Astrocyte (in vitro differentiated cells and primary cell): ENCODE measurements at regions not wholly inside any gene's neighbourhood (a gene's known extent, or its start where the extent isn't known, plus 50 kb on each side); places are given as distances from the start of the nearest gene placed in this dataset.

Experiments
- EZH2 ChIP-seq: IDR thresholded peaks from 2 replicates; pipeline ENCODE4 v1.6.1; 2012; ENCODE audit warnings: mild to moderate bottlenecking, low read length, inconsistent platforms; ENCODE audit not compliant: insufficient read depth
- TF ChIP-seq, protein P1 (sequence below): IDR thresholded peaks from 2 replicates; pipeline ENCODE4 v1.5.1; 2011; ENCODE audit warnings: low read depth, mild to moderate bottlenecking, inconsistent platforms, low read length, moderate library complexity; ENCODE audit not compliant: insufficient read depth

DNA sequence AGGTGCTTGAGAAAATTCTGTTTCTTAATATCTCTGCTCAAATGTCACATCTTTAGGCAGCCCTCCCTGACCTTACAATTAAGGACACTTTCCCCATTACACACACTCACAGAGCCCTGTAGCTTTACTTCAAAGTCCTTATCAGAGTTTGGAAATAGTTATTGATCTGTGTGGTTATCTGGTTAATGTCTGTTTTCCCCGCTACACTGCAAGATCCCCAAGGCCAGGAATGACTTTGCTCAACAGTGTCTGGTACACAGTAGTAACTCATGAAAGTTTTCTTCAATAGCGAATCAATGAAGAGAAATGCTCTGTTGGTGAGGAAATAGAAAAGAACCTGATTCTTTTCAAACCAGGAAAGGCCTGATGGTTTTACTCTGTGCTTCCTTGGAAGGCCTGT lies 554.4 kb downstream of the REEP3 start:
- TF ChIP-seq, protein P1, sequence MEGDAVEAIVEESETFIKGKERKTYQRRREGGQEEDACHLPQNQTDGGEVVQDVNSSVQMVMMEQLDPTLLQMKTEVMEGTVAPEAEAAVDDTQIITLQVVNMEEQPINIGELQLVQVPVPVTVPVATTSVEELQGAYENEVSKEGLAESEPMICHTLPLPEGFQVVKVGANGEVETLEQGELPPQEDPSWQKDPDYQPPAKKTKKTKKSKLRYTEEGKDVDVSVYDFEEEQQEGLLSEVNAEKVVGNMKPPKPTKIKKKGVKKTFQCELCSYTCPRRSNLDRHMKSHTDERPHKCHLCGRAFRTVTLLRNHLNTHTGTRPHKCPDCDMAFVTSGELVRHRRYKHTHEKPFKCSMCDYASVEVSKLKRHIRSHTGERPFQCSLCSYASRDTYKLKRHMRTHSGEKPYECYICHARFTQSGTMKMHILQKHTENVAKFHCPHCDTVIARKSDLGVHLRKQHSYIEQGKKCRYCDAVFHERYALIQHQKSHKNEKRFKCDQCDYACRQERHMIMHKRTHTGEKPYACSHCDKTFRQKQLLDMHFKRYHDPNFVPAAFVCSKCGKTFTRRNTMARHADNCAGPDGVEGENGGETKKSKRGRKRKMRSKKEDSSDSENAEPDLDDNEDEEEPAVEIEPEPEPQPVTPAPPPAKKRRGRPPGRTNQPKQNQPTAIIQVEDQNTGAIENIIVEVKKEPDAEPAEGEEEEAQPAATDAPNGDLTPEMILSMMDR, result no peak
- no peak for TF ChIP-seq EZH2
